GM23338 (cell line): ENCODE measurements at regions not wholly inside any gene's neighbourhood (a gene's known extent, or its start where the extent isn't known, plus 50 kb on each side); places are given as distances from the start of the nearest gene placed in this dataset.
"Not testable (repeated sequence)": the region's sequence is repeated elsewhere in the genome, so short reads cannot be mapped to it uniquely, and the experiment has no call there.

Experiments used
- ATAC-seq: fragments of 200-7000 bp; cut with Tn5 transposase; 3 replicates; pipeline ENCODE4 v1.9.1; 2020
- DNase-seq: peaks from one replicate; pipeline ENCODE4 v3.0.0-alpha.2; 2015; ENCODE audit warnings: low spot score
- H2AFZ ChIP-seq: fragments of 200-600 bp; sonication (generic); 2 replicates; pipeline ENCODE4 v1.8.0; 2016; ENCODE audit warnings: antibody characterized with exemption, mild to moderate bottlenecking, moderate library complexity
- H3F3A ChIP-seq: fragments of 200-600 bp; sonication (generic); replicated peaks from 2 replicates; pipeline ENCODE4 v1.8.0; 2017; ENCODE audit warnings: antibody characterized with exemption, mixed run types, low read depth
- H3K27ac ChIP-seq: fragments of 200-600 bp; sonication (generic); 2 replicates; pipeline ENCODE4 v1.6.1; 2016; ENCODE audit warnings: low read depth
- H3K27me3 ChIP-seq: fragments of 200-600 bp; sonication (generic); 2 replicates; pipeline ENCODE4 v1.8.0; 2016; ENCODE audit warnings: mild to moderate bottlenecking, mixed run types, moderate library complexity; ENCODE audit not compliant: insufficient read depth
- H3K36me3 ChIP-seq: fragments of 200-600 bp; sonication (generic); 2 replicates; pipeline ENCODE4 v1.8.0; 2016; ENCODE audit warnings: mild to moderate bottlenecking; ENCODE audit not compliant: insufficient read depth
- H3K4me1 ChIP-seq: fragments of 200-600 bp; sonication (generic); 2 replicates; pipeline ENCODE4 v1.8.0; 2016; ENCODE audit warnings: mild to moderate bottlenecking, moderate library complexity; ENCODE audit not compliant: insufficient read depth
- H3K4me2 ChIP-seq: fragments of 200-600 bp; sonication (generic); 2 replicates; pipeline ENCODE4 v1.7.1; 2017; ENCODE audit warnings: mixed run types
- H3K4me3 ChIP-seq: fragments of 200-600 bp; sonication (generic); 2 replicates; pipeline ENCODE4 v1.6.1; 2016; ENCODE audit warnings: mixed run types
- H3K79me2 ChIP-seq: fragments of 200-600 bp; sonication (generic); replicated peaks from 2 replicates; pipeline ENCODE4 v1.8.0; 2017; ENCODE audit warnings: mild to moderate bottlenecking; ENCODE audit not compliant: insufficient read depth
- H3K9me2 ChIP-seq: fragments of 200-600 bp; sonication (generic); 2 replicates; pipeline ENCODE4 v1.8.0; 2017; ENCODE audit not compliant: insufficient read depth
- H4K20me1 ChIP-seq: fragments of 200-600 bp; sonication (generic); replicated peaks from 2 replicates; pipeline ENCODE4 v1.8.0; 2017; ENCODE audit warnings: mild to moderate bottlenecking; ENCODE audit not compliant: insufficient read depth
- H3K27ac Mint-ChIP-seq: 2 replicates; pipeline ENCODE4 v1.8.0; 2020; ENCODE audit warnings: inconsistent platforms, mild to moderate bottlenecking, moderate library complexity, mixed read lengths
- H3K27me3 Mint-ChIP-seq: 3 replicates; pipeline ENCODE4 v1.8.0; 2022; ENCODE audit warnings: low read depth, mild to moderate bottlenecking, moderate library complexity, mixed read lengths, inconsistent platforms; ENCODE audit not compliant: insufficient read depth, poor library complexity
- H3K36me3 Mint-ChIP-seq: 3 replicates; pipeline ENCODE4 v1.8.0; 2021; ENCODE audit warnings: low read depth, mild to moderate bottlenecking, inconsistent platforms, moderate library complexity, mixed read lengths
- H3K4me1 Mint-ChIP-seq: 3 replicates; pipeline ENCODE4 v1.8.0; 2020; ENCODE audit warnings: mild to moderate bottlenecking, inconsistent platforms, mixed read lengths
- H3K4me3 Mint-ChIP-seq: 3 replicates; pipeline ENCODE4 v1.8.0; 2021; ENCODE audit warnings: moderate library complexity, mild to moderate bottlenecking, inconsistent platforms, mixed read lengths
- H3K9me3 Mint-ChIP-seq: 3 replicates; pipeline ENCODE4 v1.8.0; 2020; ENCODE audit warnings: moderate library complexity, mild to moderate bottlenecking, inconsistent platforms, mixed read lengths
- CTCF ChIP-seq, 2 experiments: fragments of 200-600 bp in 1 of 2; sonication (generic) in 1 of 2; conservative IDR thresholded peaks; 2 replicates each; pipeline versions ENCODE4 v1.5.1 to v1.6.1; 2016 to 2017; ENCODE audit warnings: antibody characterized with exemption in 2 of 2, low read depth in 2 of 2, mild to moderate bottlenecking in 2 of 2, moderate library complexity in 1 of 2
- ETS1 ChIP-seq: IDR thresholded peaks from 2 replicates; pipeline ENCODE4 v1.6.1; 2016; ENCODE audit warnings: antibody characterized with exemption
- EZH2 ChIP-seq: fragments of 200-600 bp; sonication (generic); IDR thresholded peaks from one replicate; pipeline ENCODE4 v1.8.0; 2017; ENCODE audit warnings: antibody characterized with exemption, mild to moderate bottlenecking, low read depth; ENCODE audit not compliant: unreplicated experiment
- JUNB ChIP-seq: IDR thresholded peaks from one replicate; pipeline ENCODE4 v1.6.1; 2016; ENCODE audit warnings: antibody characterized with exemption; ENCODE audit not compliant: unreplicated experiment
- NANOG ChIP-seq: IDR thresholded peaks from 2 replicates; pipeline ENCODE4 v1.6.1; 2016; ENCODE audit warnings: antibody characterized with exemption, borderline replicate concordance
- POLR2AphosphoS5 ChIP-seq: IDR thresholded peaks from 2 replicates; pipeline ENCODE4 v1.6.1; 2016; ENCODE audit warnings: antibody characterized with exemption, low read depth
- STAT1 ChIP-seq: IDR thresholded peaks from one replicate; pipeline ENCODE4 v1.6.1; 2016; ENCODE audit warnings: antibody characterized with exemption; ENCODE audit not compliant: unreplicated experiment
- ZNF114 ChIP-seq: fragments of 250-450 bp; sonication (Bioruptor Pico); IDR thresholded peaks from 2 replicates; pipeline ENCODE4 v1.5.0; 2020; ENCODE audit warnings: mild to moderate bottlenecking, moderate library complexity
- ZNF331 ChIP-seq: fragments of 250-450 bp; sonication (Bioruptor Pico); IDR thresholded peaks from 2 replicates; pipeline ENCODE4 v1.5.0; 2020; ENCODE audit warnings: low read depth, mild to moderate bottlenecking, moderate library complexity

DNA sequence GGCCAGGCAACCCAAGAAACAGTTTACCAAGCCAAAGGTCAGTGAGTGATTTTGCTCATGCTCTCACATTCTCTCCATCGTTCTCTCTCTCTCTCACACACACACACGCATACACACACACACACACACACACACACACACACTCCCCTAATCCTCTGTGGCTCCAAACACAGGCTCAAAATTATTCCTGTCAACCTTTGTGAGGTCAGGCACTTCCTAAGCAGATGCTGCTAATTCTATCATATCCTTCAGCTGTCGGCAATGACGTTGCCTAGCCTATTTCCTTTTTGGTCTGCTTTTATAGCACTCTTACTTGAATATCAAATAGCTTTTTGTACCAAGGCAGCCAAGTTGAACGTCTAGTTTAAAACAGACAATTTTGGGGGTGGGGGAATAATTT lies 98.9 kb upstream of the EGLN3 start:
- Histone ChIP-seq H3K9me2 (no peaks in the 10 kb centered on the region), H3K36me3 (no peaks in the 10 kb centered on the region), H3K4me3 (no peak overlapping the region), H3K27me3 (no peaks in the 10 kb centered on the region), H3K27ac (no peak overlapping the region), H3K4me2 (no peak overlapping the region), H2AFZ (no peak overlapping the region), H3K79me2 (no peaks in the 10 kb centered on the region), H3F3A (no peaks in the 10 kb centered on the region), H4K20me1 (no peaks in the 10 kb centered on the region), H3K4me1 (no peaks in the 10 kb centered on the region)
- Mint-ChIP-seq H3K4me3 (no peak overlapping the region), H3K36me3 (no peaks in the 10 kb centered on the region), H3K27ac (no peak overlapping the region), H3K4me1 (no peaks in the 10 kb centered on the region), H3K27me3 (peaks cover 7% of the 10 kb centered on the region), H3K9me3 (no peaks in the 10 kb centered on the region)
- no peak for DNase-seq
- TF ChIP-seq ZNF114 (no peak), POLR2AphosphoS5 (no peak), EZH2 (no peak), STAT1 (no peak), JUNB (no peak), CTCF (conservative IDR thresholded peaks at IDR 0.05; ENCODE audit: low read depth in 2 of 2) (no peak), ETS1 (no peak)
- ATAC-seq: no peak

GRCh38 chr14:34049187-34049586 lies 98.3 kb upstream of the EGLN3 start:
- H3K36me3 Mint-ChIP-seq, H3K9me3 Mint-ChIP-seq, H3K9me2 ChIP-seq, H3K4me1 ChIP-seq, DNase-seq, H3F3A ChIP-seq, H3K36me3 ChIP-seq, H3K4me3 Mint-ChIP-seq, H3K4me2 ChIP-seq, H4K20me1 ChIP-seq, ATAC-seq, H3K27ac ChIP-seq, H3K4me3 ChIP-seq, H3K79me2 ChIP-seq, H3K27ac Mint-ChIP-seq, H3K4me1 Mint-ChIP-seq, H3K27me3 ChIP-seq: not testable (repeated sequence)
- peaks cover 10% of the 10 kb centered on the region for H3K27me3 Mint-ChIP-seq
- H2AFZ ChIP-seq: peak overlapping the region; percentile 52; the same call in 1 of the 2 replicates

DNA sequence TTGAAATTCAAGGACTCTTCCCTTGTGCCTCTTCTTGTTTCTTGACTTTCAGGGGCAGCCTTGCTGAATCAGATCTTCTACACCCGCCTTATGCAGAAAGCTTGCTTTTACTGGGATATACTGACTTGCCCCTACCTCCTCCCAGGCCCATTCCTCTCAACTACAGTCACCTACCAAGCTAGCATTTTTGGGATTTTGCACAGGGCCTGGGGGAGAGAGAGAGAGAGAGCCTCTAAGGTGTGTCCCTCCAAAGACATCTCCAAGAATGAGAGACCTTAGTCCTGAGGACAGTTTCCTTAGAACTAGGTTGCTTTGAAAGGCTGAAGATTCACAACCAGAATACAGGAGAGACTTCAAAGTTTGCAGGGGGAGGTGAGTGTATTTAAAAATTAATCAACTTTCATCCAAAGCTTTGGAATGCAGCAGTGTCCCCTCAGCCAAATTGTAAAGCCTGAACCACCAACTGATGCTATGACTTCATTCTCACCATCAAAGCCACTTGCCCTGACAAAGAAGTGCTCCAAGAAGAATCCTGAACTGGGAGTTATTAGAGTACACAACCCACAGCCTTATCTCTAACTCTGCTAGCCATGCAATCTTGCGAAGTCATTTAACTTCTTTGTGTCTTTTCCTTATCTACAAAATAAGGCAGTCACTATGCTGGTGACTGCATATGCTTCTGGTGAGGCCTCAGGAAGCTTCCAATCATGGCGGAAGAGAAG lies 96.1 kb upstream of the EGLN3 start:
- no peaks in the 10 kb centered on the region for H3K36me3 ChIP-seq
- no peaks in the 10 kb centered on the region for H4K20me1 ChIP-seq
- no peaks in the 10 kb centered on the region for H3F3A ChIP-seq
- Mint-ChIP-seq H3K4me3 (no peak overlapping the region), H3K9me3 (no peaks in the 10 kb centered on the region), H3K36me3 (no peaks in the 10 kb centered on the region; the same call in 2 of the 3 replicates), H3K27me3 (peaks cover 11% of the 10 kb centered on the region), H3K27ac (no peak overlapping the region), H3K4me1 (peaks cover 7% of the 10 kb centered on the region)
- H3K4me1 ChIP-seq: no peaks in the 10 kb centered on the region
- no peak overlapping the region for H2AFZ ChIP-seq
- no peak for ATAC-seq
- H3K4me2 ChIP-seq: no peak overlapping the region
- no peaks in the 10 kb centered on the region for H3K27me3 ChIP-seq
- H3K4me3 ChIP-seq: no peak overlapping the region
- H3K27ac ChIP-seq: no peak overlapping the region
- H3K79me2 ChIP-seq: no peaks in the 10 kb centered on the region
- 0 out of 2 replicates have a peak, but pooled peaks cover 10% of the 10 kb centered on the region for H3K9me2 ChIP-seq
- DNase-seq: no peak
- TF ChIP-seq POLR2AphosphoS5: no peak
- no peak for TF ChIP-seq NANOG
- TF ChIP-seq ZNF331 (CRISPR knock-in tag): no peak
- no peak for TF ChIP-seq ETS1
- no peak for TF ChIP-seq JUNB
- TF ChIP-seq ZNF114: no peak
